HG02981 (cell line): ENCODE measurements at regions not wholly inside any gene's neighbourhood (a gene's known extent, or its start where the extent isn't known, plus 50 kb on each side); places are given as distances from the start of the nearest gene placed in this dataset.
"Not testable (repeated sequence)": the region's sequence is repeated elsewhere in the genome, so short reads cannot be mapped to it uniquely, and the experiment has no call there.

Source experiments
- ATAC-seq: cut with Tn5 transposase; IDR thresholded peaks from one replicate; pipeline ENCODE4 v1.9.1; 2021; ENCODE audit warnings: mild to moderate bottlenecking, moderate library complexity; ENCODE audit not compliant: unreplicated experiment

GRCh38 chr16:58960034-58960433 is 225.9 kb upstream of the GOT2 start:
- no peak for ATAC-seq

- no peak for ATAC-seq
Measured at GRCh38 chr16:58958749-58959148, 224.6 kb upstream of the GOT2 start.

GRCh38 chr16:58948244-58948643 is 214.1 kb upstream of the GOT2 start:
- no peak for ATAC-seq

GRCh38 chr16:58940609-58941008 is 206.5 kb upstream of the GOT2 start:
- no peak for ATAC-seq

- ATAC-seq, result no peak
Measured at GRCh38 chr16:58938811-58939210, 204.7 kb upstream of the GOT2 start.

GRCh38 chr16:58937661-58938060 is 203.5 kb upstream of the GOT2 start:
- ATAC-seq, result no peak

- ATAC-seq, result no peak
Measured at GRCh38 chr16:58933186-58933585, 199.1 kb upstream of the GOT2 start.

GRCh38 chr16:58931436-58931835 is 197.3 kb upstream of the GOT2 start:
- ATAC-seq, result no peak

GRCh38 chr16:58923094-58923493 is 189.0 kb upstream of the GOT2 start:
- ATAC-seq, result no peak

- ATAC-seq, result no peak
Measured at GRCh38 chr16:58913456-58913855, 179.3 kb upstream of the GOT2 start.

- no peak for ATAC-seq
Measured at GRCh38 chr16:58912571-58912970, 178.5 kb upstream of the GOT2 start.

GRCh38 chr16:58906981-58907715 is 173.0 kb upstream of the GOT2 start:
- no peak for ATAC-seq

- no peak for ATAC-seq
Measured at GRCh38 chr16:58904291-58904690, 170.2 kb upstream of the GOT2 start.

- ATAC-seq, result no peak
Measured at GRCh38 chr16:58889516-58889915, 155.4 kb upstream of the GOT2 start.

- peak; percentile 60 for ATAC-seq
Measured at GRCh38 chr16:58885528-58886170, 151.5 kb upstream of the GOT2 start.

GRCh38 chr16:58884141-58884540 is 150.0 kb upstream of the GOT2 start:
- ATAC-seq, result no peak

GRCh38 chr16:58883131-58883530 is 149.0 kb upstream of the GOT2 start:
- ATAC-seq, result no peak

- ATAC-seq, result peak; percentile 94
Measured at GRCh38 chr16:58882292-58882691, 148.2 kb upstream of the GOT2 start.

GRCh38 chr16:58878641-58879040 is 144.5 kb upstream of the GOT2 start:
- not testable (repeated sequence) for ATAC-seq

- no peak for ATAC-seq
Measured at GRCh38 chr16:58866935-58867334, 132.8 kb upstream of the GOT2 start.

GRCh38 chr16:58863761-58864160 is 129.6 kb upstream of the GOT2 start:
- no peak for ATAC-seq

- no peak for ATAC-seq
Measured at GRCh38 chr16:58863042-58863441, 128.9 kb upstream of the GOT2 start.
